Fibroblast of skin of right biceps (primary cell): ENCODE measurements at regions not wholly inside any gene's neighbourhood (a gene's known extent, or its start where the extent isn't known, plus 50 kb on each side); places are given as distances from the start of the nearest gene placed in this dataset.
A peak's percentile ranks its signal among the peaks of the same experiment; 100 is the strongest.

Source experiments
- DNase-seq: peaks from one replicate; pipeline ENCODE4 v3.0.0-alpha.2; 2013

- DNase-seq, result no peak
Measured at GRCh38 chr4:24279469-24279868, 304.9 kb downstream of the DHX15 start.

DNA sequence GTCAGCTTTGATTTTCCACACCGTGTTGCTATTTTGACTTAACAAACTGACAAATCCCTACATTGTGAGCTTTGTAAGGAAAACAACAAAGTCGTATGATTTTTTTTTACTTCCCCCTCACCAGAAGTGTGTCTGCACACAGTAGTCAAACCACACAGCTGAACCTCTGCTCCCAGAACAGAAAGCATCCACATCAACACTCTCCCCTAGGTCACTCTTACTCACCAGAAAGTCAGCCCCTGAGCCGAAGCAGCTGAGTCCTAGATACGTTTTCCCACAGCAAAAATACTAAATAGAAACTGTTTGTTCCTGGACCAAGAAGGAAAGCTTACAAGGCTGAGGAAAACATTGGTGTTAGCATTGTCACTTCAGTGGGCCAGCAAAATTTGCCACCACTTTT is 305.7 kb downstream of the DHX15 start:
- DNase-seq, result peak; percentile 15

DNA sequence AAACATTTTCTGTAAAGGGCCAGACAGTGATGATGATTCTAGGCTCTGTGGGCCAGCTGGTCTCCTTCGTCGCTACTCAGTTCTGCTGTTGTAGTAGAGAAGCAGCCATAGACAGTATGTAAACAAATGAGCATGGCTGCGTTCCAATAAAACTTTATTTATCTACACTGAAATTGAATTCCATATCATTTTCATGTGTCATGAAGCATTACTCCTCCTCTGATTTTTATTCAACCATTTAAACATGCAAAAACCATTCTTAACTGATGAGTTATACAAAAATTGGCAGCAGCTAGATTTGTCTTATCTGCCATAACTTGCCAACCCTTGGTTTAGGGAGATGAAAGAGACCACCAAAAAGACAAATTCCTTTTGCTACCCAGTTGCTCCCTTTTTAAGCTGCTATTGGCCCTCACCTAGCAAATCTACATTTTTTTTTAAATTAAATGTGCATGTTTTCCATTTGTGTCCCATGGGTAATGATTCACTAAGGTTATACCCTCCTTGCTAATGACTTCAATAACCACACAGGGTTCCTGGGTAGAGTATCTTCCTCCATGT is 309.9 kb downstream of the DHX15 start:
- peak; percentile 88 for DNase-seq

DNA sequence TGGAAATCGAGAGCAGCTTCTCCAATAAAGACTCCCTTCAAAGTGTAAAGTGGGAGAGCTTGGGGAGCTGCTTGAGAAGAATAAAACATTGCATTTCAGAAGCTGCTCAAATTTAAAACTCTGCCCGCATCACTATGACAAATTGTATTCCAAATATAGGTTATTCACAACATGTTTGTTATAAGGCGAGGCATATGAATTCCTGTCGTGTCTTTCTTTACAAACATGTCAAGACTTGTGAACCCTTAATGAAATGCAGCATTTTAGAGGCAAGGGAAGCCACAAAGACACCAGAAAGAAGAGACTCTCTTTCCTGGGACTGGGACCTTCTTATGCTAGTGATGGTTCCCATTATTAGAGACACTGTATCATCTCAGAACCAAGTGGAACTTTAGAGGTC is 311.2 kb downstream of the DHX15 start:
- peak; percentile 8 for DNase-seq

DNA sequence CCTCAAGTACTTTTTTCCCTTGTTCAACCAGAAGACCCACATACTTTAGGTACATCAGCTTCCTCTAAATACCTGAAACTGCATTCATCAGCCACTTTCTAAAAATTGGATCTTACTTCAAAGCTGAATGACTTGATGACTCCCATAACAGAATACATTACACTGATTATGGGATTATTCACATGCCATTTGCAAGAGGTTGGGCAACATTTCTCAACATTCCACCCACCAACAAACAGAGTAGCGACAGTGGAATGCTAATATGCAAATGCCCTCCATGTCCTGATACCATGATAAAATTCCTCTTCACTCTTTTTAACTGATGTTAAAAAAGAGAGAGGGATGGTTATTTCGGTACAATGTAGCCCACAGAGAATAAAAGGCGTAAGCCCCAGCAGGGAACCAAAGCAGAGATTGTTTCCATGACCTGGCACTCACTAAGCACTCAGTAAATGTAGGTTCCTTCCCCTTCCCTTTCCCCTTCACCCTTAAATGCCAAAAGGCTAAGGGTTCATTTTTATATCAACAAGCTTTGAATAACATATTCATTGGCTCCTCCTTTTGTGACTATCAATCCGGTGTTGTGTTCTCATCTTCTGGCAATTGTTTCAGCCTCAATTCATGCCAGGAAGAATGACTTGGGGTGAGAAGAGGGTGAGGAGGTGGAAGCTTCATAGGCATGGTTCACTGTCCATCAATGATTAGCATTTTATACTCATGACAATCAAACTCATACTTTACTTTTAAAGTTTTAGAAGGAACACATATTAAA is 317.2 kb downstream of the DHX15 start:
- DNase-seq, result peak; percentile 83

DNA sequence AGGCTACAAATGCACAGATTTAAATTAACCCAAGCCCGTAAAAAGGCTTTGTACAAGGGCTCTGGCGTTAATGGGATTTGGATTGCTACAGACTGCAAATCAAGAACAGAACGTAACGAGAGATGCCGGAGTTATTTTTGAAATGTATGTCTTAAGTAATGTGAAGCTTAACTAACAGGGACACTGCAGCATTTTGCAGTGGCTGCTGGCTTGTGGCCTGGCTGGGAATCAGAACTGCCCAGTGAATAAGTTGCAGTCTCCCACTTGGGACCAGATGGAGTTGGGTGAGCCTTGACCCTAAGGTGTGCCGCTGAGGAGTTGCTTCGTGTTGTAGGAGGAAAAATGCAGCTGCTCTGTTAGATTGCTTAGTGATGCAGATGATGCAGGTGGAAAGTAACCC is 318.4 kb downstream of the DHX15 start:
- DNase-seq, result no peak

DNA sequence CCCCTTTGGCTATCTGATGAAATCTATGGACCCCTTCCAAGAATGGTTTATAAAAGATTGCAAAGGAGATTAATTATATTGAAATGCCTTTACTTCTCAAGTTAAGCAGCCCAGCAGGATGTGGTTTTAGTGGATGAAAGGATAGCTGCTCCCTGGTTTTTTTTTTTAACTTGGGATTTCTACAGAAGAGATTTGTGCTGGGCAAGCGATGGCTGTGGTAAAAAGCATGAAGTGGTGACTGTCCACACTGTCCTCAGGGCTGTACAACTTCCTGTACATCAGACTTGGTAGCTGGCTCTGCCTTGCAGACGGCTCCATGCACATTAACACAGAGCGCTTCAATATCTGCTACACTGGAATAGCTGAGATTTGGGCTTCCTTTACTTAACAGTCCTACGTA is 321.7 kb downstream of the DHX15 start:
- DNase-seq, result peak; percentile 40

- no peak for DNase-seq
Measured at GRCh38 chr4:24262084-24262483, 322.3 kb downstream of the DHX15 start.

- no peak for DNase-seq
Measured at GRCh38 chr4:24260923-24261564, 323.3 kb downstream of the DHX15 start.

DNA sequence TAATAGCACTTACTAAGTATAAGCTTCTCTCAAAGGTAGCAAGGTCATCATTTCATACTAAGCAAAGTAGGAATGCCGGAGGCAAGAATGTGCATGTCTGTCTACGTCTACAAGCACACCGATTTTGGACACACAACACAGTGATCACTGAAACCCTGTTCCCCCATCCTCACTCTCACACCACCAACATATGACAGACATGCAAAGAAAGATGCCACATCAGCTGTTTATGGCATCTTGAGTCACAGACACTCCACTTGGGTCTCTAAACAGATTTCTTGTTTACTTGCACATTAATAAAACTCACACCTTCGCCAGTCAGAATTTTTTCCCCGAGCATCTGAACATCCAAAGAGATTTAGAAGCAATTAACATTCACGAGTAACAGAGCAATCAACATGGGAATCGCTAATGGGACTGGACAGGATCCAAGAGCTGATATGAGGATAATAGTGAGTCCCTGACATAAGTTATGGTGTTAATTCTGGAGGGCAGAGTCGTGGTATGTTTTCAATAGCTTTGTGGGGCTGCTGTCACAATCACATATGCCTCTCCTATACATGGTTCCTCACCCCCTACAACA is 324.1 kb downstream of the DHX15 start:
- no peak for DNase-seq

GRCh38 chr4:24256547-24256946 is 327.8 kb downstream of the DHX15 start:
- DNase-seq, result no peak

DNA sequence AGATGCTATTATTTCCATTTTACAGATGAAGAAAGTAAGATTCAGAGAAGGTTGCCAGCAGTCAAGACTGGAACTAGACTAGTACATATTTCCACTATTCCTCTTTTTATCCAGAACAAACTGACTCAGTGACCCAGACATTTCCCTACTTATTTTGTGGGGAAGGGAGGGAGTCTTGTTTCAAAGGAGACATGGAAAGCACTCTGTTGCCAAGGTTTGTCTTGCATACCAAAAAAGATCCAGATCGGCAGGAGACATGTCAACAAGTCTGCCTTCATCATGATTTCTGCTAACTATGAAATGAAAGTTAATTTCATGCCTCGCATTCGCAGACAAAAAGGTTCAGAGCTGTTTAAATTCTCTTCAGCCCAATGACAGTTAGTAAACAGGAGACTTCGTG is 328.3 kb downstream of the DHX15 start:
- peak; percentile 26 for DNase-seq

DNA sequence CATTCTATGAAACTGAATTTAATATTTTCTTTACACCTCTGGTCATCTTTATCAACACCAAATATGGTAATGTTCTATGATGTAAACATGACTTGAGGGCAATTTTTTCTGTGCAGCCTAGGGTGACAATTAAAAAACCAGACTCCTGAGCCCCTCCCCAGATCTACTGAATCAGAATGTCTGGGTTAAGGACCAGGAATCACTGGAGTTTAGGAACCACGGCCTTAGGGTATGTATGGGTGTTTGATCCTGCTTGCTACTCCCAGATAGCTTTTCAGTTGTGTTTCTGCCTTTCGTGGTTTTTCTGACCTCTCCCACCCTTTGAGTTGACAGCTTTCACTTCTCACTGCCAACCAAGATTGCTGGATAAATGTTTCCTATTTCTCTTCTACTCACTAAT is 332.2 kb downstream of the DHX15 start:
- no peak for DNase-seq

DNA sequence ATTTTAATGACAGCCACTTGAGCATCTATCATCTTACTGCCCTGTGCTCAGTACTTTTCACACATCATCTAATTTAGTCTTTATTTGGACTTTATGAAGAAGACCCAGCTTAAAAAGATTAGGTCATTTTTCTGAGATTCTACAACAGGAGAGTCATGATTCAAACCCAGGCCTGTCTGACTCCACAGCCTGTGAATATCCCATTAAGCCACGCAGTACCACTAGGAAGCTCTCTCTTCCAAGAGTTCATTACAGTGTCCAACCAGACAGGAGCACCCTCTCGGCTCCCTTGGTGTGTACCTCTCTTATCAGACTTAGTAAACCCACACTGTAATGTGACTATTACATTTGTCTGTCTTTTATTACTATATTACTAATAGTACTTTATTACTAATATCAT is 332.8 kb downstream of the DHX15 start:
- DNase-seq, result no peak

GRCh38 chr4:24249972-24250371 is 334.4 kb downstream of the DHX15 start:
- DNase-seq, result no peak

DNA sequence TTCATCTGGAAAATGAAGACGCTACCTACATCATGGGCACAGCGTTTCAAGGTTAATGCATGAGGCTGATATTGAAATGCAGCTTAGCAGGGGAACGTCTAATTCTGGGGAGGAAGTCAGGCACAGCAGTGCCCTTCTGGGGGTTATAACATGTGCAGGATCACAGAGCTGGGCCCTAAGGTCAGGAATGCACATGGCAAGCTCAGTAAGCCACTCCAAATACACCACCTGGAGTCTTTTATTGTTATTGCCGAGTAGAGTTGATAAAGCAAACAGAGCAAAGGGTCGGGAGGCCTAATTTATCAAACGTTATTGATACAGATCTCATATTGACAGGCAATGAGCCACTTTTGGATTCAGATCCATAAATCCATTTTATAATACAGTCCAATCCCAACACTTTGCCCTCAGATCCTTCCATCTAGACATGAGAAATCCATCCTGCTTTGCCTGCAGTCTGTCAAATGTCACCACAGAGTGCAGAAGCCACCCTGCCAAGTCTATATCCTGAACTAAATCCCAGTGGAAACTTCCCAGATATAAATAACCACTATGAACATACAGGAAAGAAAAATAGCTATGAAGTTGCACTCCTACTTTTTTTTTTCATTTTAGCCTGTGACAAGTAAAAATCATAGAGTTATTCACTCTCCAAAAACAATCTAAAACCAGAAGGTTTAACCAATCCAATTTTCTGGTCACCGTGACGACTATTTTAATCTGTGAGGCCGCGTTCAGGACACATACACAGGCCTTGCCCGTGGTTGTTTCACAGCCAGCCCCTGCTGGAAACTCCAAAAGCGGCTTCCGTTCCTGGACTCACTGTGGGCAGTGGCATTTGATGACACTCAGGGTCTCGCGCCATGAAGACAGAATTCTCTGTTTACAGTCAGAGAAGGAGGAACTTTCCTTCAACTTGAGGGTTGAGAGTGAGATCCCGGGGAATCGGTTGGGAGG is 335.4 kb downstream of the DHX15 start:
- no peak for DNase-seq

DNA sequence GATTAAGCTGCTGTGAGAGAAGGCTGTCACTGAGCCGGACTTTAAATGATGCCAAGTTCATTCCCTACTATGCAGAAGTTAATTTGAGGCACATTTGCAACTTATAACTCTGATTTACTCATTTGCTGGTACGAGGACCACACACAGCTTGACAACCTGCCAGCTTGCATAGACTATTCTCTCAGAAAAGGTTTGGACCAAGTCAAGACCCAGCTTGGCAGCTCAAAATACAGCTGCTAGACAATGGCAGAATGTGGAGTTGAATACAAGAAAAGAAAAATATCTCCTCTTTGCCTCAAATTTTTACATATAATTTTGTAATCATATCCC is 338.9 kb downstream of the DHX15 start:
- peak; percentile 16 for DNase-seq

GRCh38 chr4:24244663-24245490 is 339.5 kb downstream of the DHX15 start:
- DNase-seq, result no peak

DNA sequence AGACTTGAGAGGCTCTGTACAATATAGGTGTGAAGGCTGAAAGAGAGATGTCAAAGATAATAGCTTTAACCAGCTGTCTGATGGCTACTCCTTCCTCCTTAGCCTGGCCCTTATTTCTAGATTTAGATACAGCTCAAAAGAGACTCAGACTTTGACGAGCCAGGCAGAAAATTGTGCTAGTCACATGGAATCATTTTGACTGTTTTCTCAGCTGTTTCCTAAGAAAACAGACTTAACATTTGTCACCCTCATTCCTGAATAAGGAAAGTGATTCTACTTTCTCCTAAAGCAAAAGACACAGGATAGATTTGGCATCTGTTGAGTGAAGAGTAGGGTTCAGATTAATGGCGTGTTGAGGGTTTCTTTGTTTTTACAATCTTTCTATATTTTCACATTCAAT is 340.7 kb downstream of the DHX15 start:
- no peak for DNase-seq

DNA sequence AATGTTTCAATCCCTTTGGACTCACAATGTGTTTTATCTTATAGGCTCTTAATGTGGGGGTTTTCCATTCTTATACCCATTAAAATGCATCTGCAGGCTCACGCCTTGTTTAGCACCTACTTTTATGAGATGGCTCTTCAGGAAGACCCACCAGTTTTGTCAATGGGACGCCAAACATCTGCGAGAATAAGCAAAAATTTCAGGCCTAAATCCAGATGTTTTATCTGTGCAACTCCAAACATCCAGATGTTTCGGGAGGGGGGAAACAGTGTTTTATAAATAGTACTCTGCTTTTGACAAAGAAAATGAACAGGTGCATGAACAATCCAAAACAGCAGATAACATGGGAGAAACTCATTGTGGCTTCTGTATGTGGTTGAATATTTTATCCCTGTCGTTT is 342.8 kb downstream of the DHX15 start:
- no peak for DNase-seq

- no peak for DNase-seq
Measured at GRCh38 chr4:24240655-24241054, 343.7 kb downstream of the DHX15 start.

- DNase-seq, result no peak
Measured at GRCh38 chr4:24237709-24238108, 346.6 kb downstream of the DHX15 start.
